ENCODE measurements at regions not wholly inside any gene's neighbourhood (a gene's known extent, or its start where the extent isn't known, plus 50 kb on each side); places are given as distances from the start of the nearest gene placed in this dataset.

- no peak for TF ChIP-seq CTCF (IDR thresholded peaks at IDR 0.05)
- TF ChIP-seq POLR2A (IDR thresholded peaks at IDR 0.05): no peak
Measured at GRCh38 chr13:80904386-80904785, 563.5 kb upstream of the SPRY2 start.
